NCI-H1930 (cell line): ENCODE measurements at regions not wholly inside any gene's neighbourhood (a gene's known extent, or its start where the extent isn't known, plus 50 kb on each side); places are given as distances from the start of the nearest gene placed in this dataset.

Experiments used
- DNase-seq, 2 experiments: peaks; one replicate each; lab custom pipeline; 2025; lab: John Stamatoyannopoulos, UW

- no peak for DNase-seq
Observed at GRCh38 chr1:88378560-88378959, 305.5 kb upstream of the PKN2 start.

GRCh38 chr1:88394958-88395357, 289.1 kb upstream of the PKN2 start:
- no peak for DNase-seq

GRCh38 chr1:88398338-88398737, 285.7 kb upstream of the PKN2 start:
- DNase-seq = no peak

GRCh38 chr1:88399690-88400089, 284.4 kb upstream of the PKN2 start:
- DNase-seq = no peak

- no peak for DNase-seq
Observed at GRCh38 chr1:88401313-88401712, 282.8 kb upstream of the PKN2 start.

GRCh38 chr1:88404582-88404981, 279.5 kb upstream of the PKN2 start:
- no peak for DNase-seq

GRCh38 chr1:88407248-88407647, 276.8 kb upstream of the PKN2 start:
- no peak for DNase-seq

GRCh38 chr1:88421997-88422396, 262.1 kb upstream of the PKN2 start:
- DNase-seq = no peak

GRCh38 chr1:88433556-88433955, 250.5 kb upstream of the PKN2 start:
- DNase-seq = no peak

- DNase-seq = no peak
Observed at GRCh38 chr1:88434836-88435235, 249.2 kb upstream of the PKN2 start.

GRCh38 chr1:88441022-88441421, 243.1 kb upstream of the PKN2 start:
- DNase-seq = no peak

- DNase-seq = no peak
Observed at GRCh38 chr1:88451856-88452255, 232.2 kb upstream of the PKN2 start.

GRCh38 chr1:88453295-88453694, 230.8 kb upstream of the PKN2 start:
- no peak for DNase-seq

- DNase-seq = no peak
Observed at GRCh38 chr1:88454781-88455180, 229.3 kb upstream of the PKN2 start.

- no peak for DNase-seq
Observed at GRCh38 chr1:88455621-88456256, 228.3 kb upstream of the PKN2 start.

- no peak for DNase-seq
Observed at GRCh38 chr1:88457197-88457596, 226.9 kb upstream of the PKN2 start.

GRCh38 chr1:88461007-88461406, 223.1 kb upstream of the PKN2 start:
- DNase-seq = no peak

GRCh38 chr1:88462096-88462487, 222.0 kb upstream of the PKN2 start:
- DNase-seq = no peak

- peak; percentile 20 to 34 for DNase-seq
Observed at GRCh38 chr1:88462488-88463261, 221.4 kb upstream of the PKN2 start.

GRCh38 chr1:88463401-88463985, 220.6 kb upstream of the PKN2 start:
- DNase-seq = no peak

GRCh38 chr1:88466011-88466410, 218.1 kb upstream of the PKN2 start:
- no peak for DNase-seq

- DNase-seq = no peak
Observed at GRCh38 chr1:88466899-88467580, 217.0 kb upstream of the PKN2 start.

- DNase-seq = no peak
Observed at GRCh38 chr1:88472298-88472697, 211.8 kb upstream of the PKN2 start.
